Inferior parietal cortex (tissue), 1 donor: ENCODE measurements at regions not wholly inside any gene's neighbourhood (a gene's known extent, or its start where the extent isn't known, plus 50 kb on each side); places are given as distances from the start of the nearest gene placed in this dataset.
"Not testable (repeated sequence)": the region's sequence is repeated elsewhere in the genome, so short reads cannot be mapped to it uniquely, and the experiment has no call there.

Experiments
- DNase-seq: peaks from one replicate; pipeline ENCODE4 v3.0.0-alpha.2; 2016; ENCODE audit errors: extremely low spot score

- no peak for DNase-seq
These were observed 260.1 kb downstream of the PRELID2 start for GRCh38 chr5:145574889-145575573.

GRCh38 chr5:145568581-145568980, 266.6 kb downstream of the PRELID2 start:
- no peak for DNase-seq

GRCh38 chr5:145562931-145563330, 272.2 kb downstream of the PRELID2 start:
- no peak for DNase-seq

GRCh38 chr5:145558288-145558687, 276.9 kb downstream of the PRELID2 start:
- no peak for DNase-seq

GRCh38 chr5:145557345-145557744, 277.8 kb downstream of the PRELID2 start:
- no peak for DNase-seq

GRCh38 chr5:145554399-145554798, 280.7 kb downstream of the PRELID2 start:
- no peak for DNase-seq

GRCh38 chr5:145553177-145553576, 282.0 kb downstream of the PRELID2 start:
- DNase-seq: no peak

GRCh38 chr5:145551714-145552113, 283.4 kb downstream of the PRELID2 start:
- DNase-seq: no peak

GRCh38 chr5:145548097-145548496, 287.0 kb downstream of the PRELID2 start:
- DNase-seq: no peak

- no peak for DNase-seq
These were observed 290.7 kb downstream of the PRELID2 start for GRCh38 chr5:145544401-145544800.

- DNase-seq: no peak
These were observed 291.2 kb downstream of the PRELID2 start for GRCh38 chr5:145543968-145544367.

GRCh38 chr5:145540375-145540774, 294.8 kb downstream of the PRELID2 start:
- no peak for DNase-seq

GRCh38 chr5:145539201-145539600, 295.9 kb downstream of the PRELID2 start:
- no peak for DNase-seq

- DNase-seq: no peak
These were observed 299.0 kb downstream of the PRELID2 start for GRCh38 chr5:145536133-145536532.

- no peak for DNase-seq
These were observed 304.0 kb downstream of the PRELID2 start for GRCh38 chr5:145531038-145531734.

GRCh38 chr5:145521523-145521922, 313.6 kb downstream of the PRELID2 start:
- DNase-seq: no peak

GRCh38 chr5:145521066-145521465, 314.1 kb downstream of the PRELID2 start:
- DNase-seq: no peak

GRCh38 chr5:145520335-145520734, 314.8 kb downstream of the PRELID2 start:
- no peak for DNase-seq

GRCh38 chr5:145517588-145517987, 317.6 kb downstream of the PRELID2 start:
- DNase-seq: not testable (repeated sequence)

- DNase-seq: no peak
These were observed 323.8 kb downstream of the PRELID2 start for GRCh38 chr5:145511351-145511750.

- DNase-seq: no peak
These were observed 324.4 kb downstream of the PRELID2 start for GRCh38 chr5:145510769-145511168.

- no peak for DNase-seq
These were observed 324.8 kb downstream of the PRELID2 start for GRCh38 chr5:145510324-145510723.

- no peak for DNase-seq
These were observed 325.6 kb downstream of the PRELID2 start for GRCh38 chr5:145509336-145510136.
